DOHH2 (cell line): ENCODE measurements at regions not wholly inside any gene's neighbourhood (a gene's known extent, or its start where the extent isn't known, plus 50 kb on each side); places are given as distances from the start of the nearest gene placed in this dataset.

Experiments used
- CTCF ChIP-seq: fragments of 200-600 bp; sonication (generic); IDR thresholded peaks from one replicate; pipeline ENCODE4 v1.5.1; 2014; ENCODE audit warnings: antibody characterized with exemption, mild to moderate bottlenecking, low read depth, low read length; ENCODE audit not compliant: poor library complexity, severe bottlenecking
- EZH2phosphoT487 ChIP-seq: fragments of 200-600 bp; sonication (generic); IDR thresholded peaks from 2 replicates; pipeline ENCODE4 v1.6.1; 2017; ENCODE audit warnings: borderline replicate concordance, mild to moderate bottlenecking, antibody characterized with exemption, low read length, moderate library complexity, mixed read lengths

GRCh38 chr3:101156787-101157345, 163.5 kb downstream of the IMPG2 start:
- TF ChIP-seq CTCF (no peak), EZH2phosphoT487 (no peak)
